ENCODE measurements at regions not wholly inside any gene's neighbourhood (a gene's known extent, or its start where the extent isn't known, plus 50 kb on each side); places are given as distances from the start of the nearest gene placed in this dataset.
"Not testable (repeated sequence)": the region's sequence is repeated elsewhere in the genome, so short reads cannot be mapped to it uniquely, and the experiment has no call there.

DNA sequence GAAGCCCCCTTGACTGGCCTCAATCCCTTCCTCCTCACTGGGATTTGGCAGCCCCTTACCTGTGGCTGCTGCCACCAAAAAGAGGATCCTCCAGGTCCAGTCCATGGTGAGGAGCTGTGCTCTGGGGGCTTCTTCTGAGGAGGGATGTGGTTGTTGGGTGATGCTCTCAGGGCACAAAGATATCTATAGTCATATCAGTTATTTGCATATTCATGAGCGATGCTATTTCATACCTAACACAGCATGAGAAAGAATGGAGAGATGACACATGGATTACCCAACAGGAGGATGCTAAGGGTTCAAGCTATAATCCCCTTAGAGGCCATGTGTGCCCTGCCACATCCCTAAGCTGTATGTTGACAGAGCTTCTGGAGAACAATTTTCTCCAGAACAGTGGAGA, 98.1 kb downstream of the OR4M2 start:
- TF ChIP-seq, protein P1, sequence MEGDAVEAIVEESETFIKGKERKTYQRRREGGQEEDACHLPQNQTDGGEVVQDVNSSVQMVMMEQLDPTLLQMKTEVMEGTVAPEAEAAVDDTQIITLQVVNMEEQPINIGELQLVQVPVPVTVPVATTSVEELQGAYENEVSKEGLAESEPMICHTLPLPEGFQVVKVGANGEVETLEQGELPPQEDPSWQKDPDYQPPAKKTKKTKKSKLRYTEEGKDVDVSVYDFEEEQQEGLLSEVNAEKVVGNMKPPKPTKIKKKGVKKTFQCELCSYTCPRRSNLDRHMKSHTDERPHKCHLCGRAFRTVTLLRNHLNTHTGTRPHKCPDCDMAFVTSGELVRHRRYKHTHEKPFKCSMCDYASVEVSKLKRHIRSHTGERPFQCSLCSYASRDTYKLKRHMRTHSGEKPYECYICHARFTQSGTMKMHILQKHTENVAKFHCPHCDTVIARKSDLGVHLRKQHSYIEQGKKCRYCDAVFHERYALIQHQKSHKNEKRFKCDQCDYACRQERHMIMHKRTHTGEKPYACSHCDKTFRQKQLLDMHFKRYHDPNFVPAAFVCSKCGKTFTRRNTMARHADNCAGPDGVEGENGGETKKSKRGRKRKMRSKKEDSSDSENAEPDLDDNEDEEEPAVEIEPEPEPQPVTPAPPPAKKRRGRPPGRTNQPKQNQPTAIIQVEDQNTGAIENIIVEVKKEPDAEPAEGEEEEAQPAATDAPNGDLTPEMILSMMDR (IDR thresholded peaks at IDR 0.05), result not testable (repeated sequence)
- TF ChIP-seq POLR2A (IDR thresholded peaks at IDR 0.05), result not testable (repeated sequence)

All from right lobe of liver (tissue), 4 donors.